ENCODE measurements at regions not wholly inside any gene's neighbourhood (a gene's known extent, or its start where the extent isn't known, plus 50 kb on each side); places are given as distances from the start of the nearest gene placed in this dataset.

DNA sequence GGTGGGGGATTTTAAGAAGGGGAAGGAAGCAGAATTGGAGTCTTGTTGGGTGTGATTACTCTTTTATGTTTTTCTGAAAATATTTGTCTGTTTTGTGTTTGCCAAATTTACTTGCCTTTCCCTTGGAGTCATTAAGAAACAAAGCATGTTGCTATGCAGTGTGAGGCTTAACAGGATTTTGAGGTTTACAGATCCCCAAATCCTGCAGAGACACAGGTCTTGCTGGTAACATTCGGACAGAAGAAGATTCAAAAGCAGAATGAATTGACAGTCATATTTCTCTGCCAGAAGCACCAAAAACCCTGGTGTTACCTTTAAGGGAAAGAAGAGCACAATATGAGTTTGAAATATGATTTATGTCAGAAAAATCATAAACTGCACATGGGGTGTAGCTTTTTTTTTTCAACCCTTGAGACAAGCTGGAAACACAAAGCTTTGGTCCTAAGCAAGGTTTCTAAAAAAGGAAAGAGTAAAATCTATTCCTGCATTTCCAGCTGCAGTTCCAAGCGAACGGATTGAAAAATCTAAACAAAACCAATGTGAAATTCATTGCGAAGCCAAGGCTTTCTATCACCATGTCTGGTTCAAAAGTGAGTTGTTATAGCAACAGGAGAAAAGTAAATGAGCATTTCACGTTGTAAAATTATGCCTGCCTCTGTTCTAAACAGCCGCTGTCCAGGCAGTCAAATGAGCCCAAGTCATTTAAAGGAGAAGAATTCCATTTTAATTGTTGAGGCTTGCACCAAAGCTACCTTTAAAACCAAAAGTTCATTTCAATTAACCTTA lies 358.9 kb upstream of the SASH1 start:
- no peak for DNase-seq (ENCODE audit: low read depth in 1 of 2, low spot score in 1 of 2)
- H3K27me3 ChIP-seq (ENCODE audit: insufficient read depth, poor library complexity, severe bottlenecking) = no peaks in the 10 kb centered on the region
- H3K27ac ChIP-seq (replicated peaks) = no peak overlapping the region
- H3K4me3 ChIP-seq (replicated peaks; ENCODE audit: insufficient read depth, low read length) = no peak overlapping the region
- TF ChIP-seq, protein P1, sequence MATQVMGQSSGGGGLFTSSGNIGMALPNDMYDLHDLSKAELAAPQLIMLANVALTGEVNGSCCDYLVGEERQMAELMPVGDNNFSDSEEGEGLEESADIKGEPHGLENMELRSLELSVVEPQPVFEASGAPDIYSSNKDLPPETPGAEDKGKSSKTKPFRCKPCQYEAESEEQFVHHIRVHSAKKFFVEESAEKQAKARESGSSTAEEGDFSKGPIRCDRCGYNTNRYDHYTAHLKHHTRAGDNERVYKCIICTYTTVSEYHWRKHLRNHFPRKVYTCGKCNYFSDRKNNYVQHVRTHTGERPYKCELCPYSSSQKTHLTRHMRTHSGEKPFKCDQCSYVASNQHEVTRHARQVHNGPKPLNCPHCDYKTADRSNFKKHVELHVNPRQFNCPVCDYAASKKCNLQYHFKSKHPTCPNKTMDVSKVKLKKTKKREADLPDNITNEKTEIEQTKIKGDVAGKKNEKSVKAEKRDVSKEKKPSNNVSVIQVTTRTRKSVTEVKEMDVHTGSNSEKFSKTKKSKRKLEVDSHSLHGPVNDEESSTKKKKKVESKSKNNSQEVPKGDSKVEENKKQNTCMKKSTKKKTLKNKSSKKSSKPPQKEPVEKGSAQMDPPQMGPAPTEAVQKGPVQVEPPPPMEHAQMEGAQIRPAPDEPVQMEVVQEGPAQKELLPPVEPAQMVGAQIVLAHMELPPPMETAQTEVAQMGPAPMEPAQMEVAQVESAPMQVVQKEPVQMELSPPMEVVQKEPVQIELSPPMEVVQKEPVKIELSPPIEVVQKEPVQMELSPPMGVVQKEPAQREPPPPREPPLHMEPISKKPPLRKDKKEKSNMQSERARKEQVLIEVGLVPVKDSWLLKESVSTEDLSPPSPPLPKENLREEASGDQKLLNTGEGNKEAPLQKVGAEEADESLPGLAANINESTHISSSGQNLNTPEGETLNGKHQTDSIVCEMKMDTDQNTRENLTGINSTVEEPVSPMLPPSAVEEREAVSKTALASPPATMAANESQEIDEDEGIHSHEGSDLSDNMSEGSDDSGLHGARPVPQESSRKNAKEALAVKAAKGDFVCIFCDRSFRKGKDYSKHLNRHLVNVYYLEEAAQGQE (IDR thresholded peaks at IDR 0.05; ENCODE audit: insufficient replicate concordance, low read depth) = no peak

DNA sequence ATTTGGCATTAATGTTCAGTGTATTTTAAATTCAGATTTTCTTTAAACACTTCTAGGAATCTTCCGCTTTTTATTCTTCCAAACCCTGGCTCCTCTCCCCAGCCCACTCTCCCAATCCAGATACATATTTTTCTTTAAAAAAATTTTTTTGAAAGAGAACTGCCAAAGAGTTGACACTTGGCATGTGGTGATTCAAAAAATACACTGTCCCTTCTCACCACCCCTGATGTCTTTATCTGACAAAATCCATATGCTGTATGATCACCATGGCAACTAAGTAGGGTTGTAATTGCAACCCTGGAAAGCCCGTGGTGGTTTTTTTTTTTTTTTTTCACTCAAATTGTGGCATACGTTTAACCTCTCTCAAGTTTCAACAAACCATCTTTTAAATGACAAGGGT lies 355.8 kb upstream of the SASH1 start:
- TF ChIP-seq, protein P1 (IDR thresholded peaks at IDR 0.05; ENCODE audit: insufficient replicate concordance, low read depth) = no peak
- TF ChIP-seq, protein P2, sequence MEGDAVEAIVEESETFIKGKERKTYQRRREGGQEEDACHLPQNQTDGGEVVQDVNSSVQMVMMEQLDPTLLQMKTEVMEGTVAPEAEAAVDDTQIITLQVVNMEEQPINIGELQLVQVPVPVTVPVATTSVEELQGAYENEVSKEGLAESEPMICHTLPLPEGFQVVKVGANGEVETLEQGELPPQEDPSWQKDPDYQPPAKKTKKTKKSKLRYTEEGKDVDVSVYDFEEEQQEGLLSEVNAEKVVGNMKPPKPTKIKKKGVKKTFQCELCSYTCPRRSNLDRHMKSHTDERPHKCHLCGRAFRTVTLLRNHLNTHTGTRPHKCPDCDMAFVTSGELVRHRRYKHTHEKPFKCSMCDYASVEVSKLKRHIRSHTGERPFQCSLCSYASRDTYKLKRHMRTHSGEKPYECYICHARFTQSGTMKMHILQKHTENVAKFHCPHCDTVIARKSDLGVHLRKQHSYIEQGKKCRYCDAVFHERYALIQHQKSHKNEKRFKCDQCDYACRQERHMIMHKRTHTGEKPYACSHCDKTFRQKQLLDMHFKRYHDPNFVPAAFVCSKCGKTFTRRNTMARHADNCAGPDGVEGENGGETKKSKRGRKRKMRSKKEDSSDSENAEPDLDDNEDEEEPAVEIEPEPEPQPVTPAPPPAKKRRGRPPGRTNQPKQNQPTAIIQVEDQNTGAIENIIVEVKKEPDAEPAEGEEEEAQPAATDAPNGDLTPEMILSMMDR (IDR thresholded peaks at IDR 0.05; ENCODE audit: insufficient read depth, low read length) = no peak
- TF ChIP-seq POLR2AphosphoS5 (IDR thresholded peaks at IDR 0.05; ENCODE audit: low read depth) = no peak
- TF ChIP-seq SPI1 (IDR thresholded peaks at IDR 0.05; ENCODE audit: borderline replicate concordance, low read depth) = no peak
- no peak for TF ChIP-seq GABPA (IDR thresholded peaks at IDR 0.05; ENCODE audit: low read depth)
- no peak for DNase-seq (ENCODE audit: low read depth in 1 of 2, low spot score in 1 of 2)

DNA sequence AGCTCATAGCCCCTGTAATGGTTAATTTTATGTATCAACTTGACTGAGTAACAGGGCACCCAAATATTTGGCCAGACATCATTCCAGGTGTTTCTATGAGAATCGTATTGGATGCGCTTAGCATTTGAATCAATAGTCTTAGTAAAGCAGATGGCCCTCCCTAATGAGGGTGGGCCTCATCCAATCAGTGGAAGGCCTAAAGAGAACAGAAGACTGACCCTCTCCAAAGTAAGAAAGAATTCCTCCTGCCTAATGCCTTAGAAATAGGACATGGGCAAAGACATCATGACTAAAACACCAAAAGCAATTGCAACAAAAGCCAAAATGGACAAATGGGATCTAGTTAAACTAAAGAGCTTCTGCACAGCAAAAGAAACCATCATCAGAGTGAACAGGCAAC lies 352.5 kb upstream of the SASH1 start:
- no peak for DNase-seq (ENCODE audit: low read depth in 1 of 2, low spot score in 1 of 2)
- Histone ChIP-seq H3K4me3 (replicated peaks; ENCODE audit: insufficient read depth, low read length) (no peak overlapping the region), H3K27ac (replicated peaks) (no peak overlapping the region), H3K27me3 (ENCODE audit: insufficient read depth, poor library complexity, severe bottlenecking) (no peaks in the 10 kb centered on the region)
- TF ChIP-seq, protein P2 (IDR thresholded peaks at IDR 0.05; ENCODE audit: insufficient read depth, low read length) = no peak

More for the DNA sequence above, 355.8 kb upstream of the SASH1 start:
- Histone ChIP-seq H3K4me3 (replicated peaks; ENCODE audit: insufficient read depth, low read length) (no peak overlapping the region), H3K27me3 (ENCODE audit: insufficient read depth, poor library complexity, severe bottlenecking) (no peaks in the 10 kb centered on the region), H3K27ac (replicated peaks) (no peak overlapping the region)

DNA sequence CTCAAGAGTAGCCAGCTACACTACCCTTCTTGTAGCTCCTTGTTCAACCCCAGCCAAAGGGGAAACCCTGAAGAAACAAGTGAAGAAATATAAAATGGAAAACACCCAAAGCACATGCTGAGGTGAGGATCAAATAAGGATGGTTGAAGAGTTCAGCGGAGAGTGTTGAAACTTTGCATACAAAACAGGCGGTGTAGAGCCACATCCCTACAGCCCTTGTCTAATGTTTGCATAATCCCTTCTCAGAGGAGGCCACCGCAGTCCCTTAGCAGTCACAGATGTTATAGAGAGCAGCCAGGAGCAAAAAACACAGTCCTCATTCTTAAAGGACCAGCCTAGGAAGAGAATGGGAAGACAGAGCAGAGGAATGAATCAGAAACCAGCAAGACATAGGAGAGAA lies 350.7 kb upstream of the SASH1 start:
- no peak for DNase-seq (ENCODE audit: low read depth in 1 of 2, low spot score in 1 of 2)
- Histone ChIP-seq H3K27ac (replicated peaks) (no peak overlapping the region), H3K4me3 (replicated peaks; ENCODE audit: insufficient read depth, low read length) (no peak overlapping the region), H3K27me3 (ENCODE audit: insufficient read depth, poor library complexity, severe bottlenecking) (no peaks in the 10 kb centered on the region)
- TF ChIP-seq, protein P1 (IDR thresholded peaks at IDR 0.05; ENCODE audit: insufficient replicate concordance, low read depth) = no peak
- TF ChIP-seq POLR2AphosphoS5 (IDR thresholded peaks at IDR 0.05; ENCODE audit: low read depth) = no peak
- TF ChIP-seq SPI1 (IDR thresholded peaks at IDR 0.05; ENCODE audit: borderline replicate concordance, low read depth) = no peak
- no peak for TF ChIP-seq GABPA (IDR thresholded peaks at IDR 0.05; ENCODE audit: low read depth)
- TF ChIP-seq, protein P2 (IDR thresholded peaks at IDR 0.05; ENCODE audit: insufficient read depth, low read length) = no peak

Data from HL-60 (cell line).